ENCODE measurements at regions not wholly inside any gene's neighbourhood (a gene's known extent, or its start where the extent isn't known, plus 50 kb on each side); places are given as distances from the start of the nearest gene placed in this dataset.

- TF ChIP-seq CTCF (IDR thresholded peaks at IDR 0.05) (no peak), POLR2A (IDR thresholded peaks at IDR 0.05) (no peak)
Measured at GRCh38 chr10:8978100-8978499, 923.6 kb downstream of the GATA3 start.

Data from esophagus squamous epithelium (tissue), 4 donors.